Nephron (organoid): ENCODE measurements at regions not wholly inside any gene's neighbourhood (a gene's known extent, or its start where the extent isn't known, plus 50 kb on each side); places are given as distances from the start of the nearest gene placed in this dataset.

Experiments used
- H3K27ac Mint-ChIP-seq, 3 experiments: 2 replicates each; pipeline ENCODE4 v1.8.0; 2020; ENCODE audit warnings: mixed read lengths in 3 of 3, mild to moderate bottlenecking in 2 of 3, moderate library complexity in 1 of 3
- H3K27me3 Mint-ChIP-seq: 2 replicates; pipeline ENCODE4 v1.8.0; 2021; ENCODE audit warnings: low read depth, mild to moderate bottlenecking, moderate library complexity, mixed read lengths
- H3K36me3 Mint-ChIP-seq: 2 replicates; pipeline ENCODE4 v1.8.0; 2020; ENCODE audit warnings: low read depth, mixed read lengths
- H3K4me1 Mint-ChIP-seq: 2 replicates; pipeline ENCODE4 v1.8.0; 2020; ENCODE audit warnings: mixed read lengths
- H3K4me3 Mint-ChIP-seq, 3 experiments: 2 replicates each; pipeline ENCODE4 v1.8.0; 2020; ENCODE audit warnings: mild to moderate bottlenecking in 3 of 3, mixed read lengths in 3 of 3, moderate library complexity in 2 of 3
- H3K9me3 Mint-ChIP-seq: 2 replicates; pipeline ENCODE4 v1.8.0; 2020; ENCODE audit warnings: mixed read lengths
- CTCF ChIP-seq, 3 experiments: fragments of 200-600 bp; sonication (generic); IDR thresholded peaks; one replicate each; pipeline ENCODE4 v1.5.0; 2021; ENCODE audit warnings: antibody characterized with exemption in 3 of 3; ENCODE audit not compliant: unreplicated experiment in 3 of 3

- no peak overlapping the region for H3K4me3 Mint-ChIP-seq
- H3K27me3 Mint-ChIP-seq, result no peaks in the 10 kb centered on the region
- no peaks in the 10 kb centered on the region for H3K36me3 Mint-ChIP-seq
- H3K27ac Mint-ChIP-seq, result no peak overlapping the region
- no peaks in the 10 kb centered on the region for H3K9me3 Mint-ChIP-seq
- TF ChIP-seq CTCF (IDR thresholded peaks at IDR 0.05; ENCODE audit: unreplicated experiment in 3 of 3), result no peak
- H3K4me1 Mint-ChIP-seq, result no peaks in the 10 kb centered on the region
Measured at GRCh38 chr9:3708751-3709150, 182.9 kb upstream of the RFX3 start.

- Mint-ChIP-seq H3K4me3 (no peak overlapping the region), H3K36me3 (no peaks in the 10 kb centered on the region), H3K9me3 (no peaks in the 10 kb centered on the region)
Measured at GRCh38 chr9:3704890-3705289, 179.1 kb upstream of the RFX3 start.

GRCh38 chr9:3700772-3701171 lies 175.0 kb upstream of the RFX3 start:
- no peaks in the 10 kb centered on the region for H3K9me3 Mint-ChIP-seq
- H3K36me3 Mint-ChIP-seq, result no peaks in the 10 kb centered on the region
- no peak for TF ChIP-seq CTCF (IDR thresholded peaks at IDR 0.05; ENCODE audit: unreplicated experiment in 3 of 3)
- no peaks in the 10 kb centered on the region for H3K27me3 Mint-ChIP-seq
- H3K27ac Mint-ChIP-seq, result no peak overlapping the region
- no peak overlapping the region for H3K4me3 Mint-ChIP-seq
- peaks cover 5% of the 10 kb centered on the region for H3K4me1 Mint-ChIP-seq

More at GRCh38 chr9:3704890-3705289, 179.1 kb upstream of the RFX3 start:
- TF ChIP-seq CTCF (IDR thresholded peaks at IDR 0.05; ENCODE audit: unreplicated experiment in 3 of 3), result no peak
- Mint-ChIP-seq H3K27ac (no peak overlapping the region), H3K4me1 (no peaks in the 10 kb centered on the region), H3K27me3 (no peaks in the 10 kb centered on the region)

- H3K4me1 Mint-ChIP-seq, result peaks cover 5% of the 10 kb centered on the region
- no peaks in the 10 kb centered on the region for H3K9me3 Mint-ChIP-seq
- H3K4me3 Mint-ChIP-seq, result no peak overlapping the region
- no peaks in the 10 kb centered on the region for H3K27me3 Mint-ChIP-seq
- TF ChIP-seq CTCF (IDR thresholded peaks at IDR 0.05; ENCODE audit: unreplicated experiment in 3 of 3), result no peak
- no peaks in the 10 kb centered on the region for H3K36me3 Mint-ChIP-seq
- no peak overlapping the region for H3K27ac Mint-ChIP-seq
Measured at GRCh38 chr9:3699883-3700282, 174.1 kb upstream of the RFX3 start.

GRCh38 chr9:3698531-3698930 lies 172.7 kb upstream of the RFX3 start:
- TF ChIP-seq CTCF (IDR thresholded peaks at IDR 0.05; ENCODE audit: unreplicated experiment in 3 of 3), result no peak
- Mint-ChIP-seq H3K36me3 (no peaks in the 10 kb centered on the region), H3K27me3 (no peaks in the 10 kb centered on the region), H3K9me3 (no peaks in the 10 kb centered on the region), H3K4me1 (peaks cover 5% of the 10 kb centered on the region), H3K27ac (peak overlapping the region in 1 of 3 experiments; percentile 24), H3K4me3 (no peak overlapping the region)

- Mint-ChIP-seq H3K4me1 (peaks cover 5% of the 10 kb centered on the region), H3K27ac (peak overlapping the region in 1 of 3 experiments; percentile 24), H3K4me3 (no peak overlapping the region), H3K27me3 (no peaks in the 10 kb centered on the region), H3K36me3 (no peaks in the 10 kb centered on the region), H3K9me3 (no peaks in the 10 kb centered on the region)
- no peak for TF ChIP-seq CTCF (IDR thresholded peaks at IDR 0.05; ENCODE audit: unreplicated experiment in 3 of 3)
Measured at GRCh38 chr9:3698076-3698475, 172.3 kb upstream of the RFX3 start.
